ENCODE measurements at regions not wholly inside any gene's neighbourhood (a gene's known extent, or its start where the extent isn't known, plus 50 kb on each side); places are given as distances from the start of the nearest gene placed in this dataset.

GRCh38 chr2:5970347-5970746, 278.2 kb downstream of the SOX11 start:
- H3K9me3 Mint-ChIP-seq, result peaks cover 82% of the 10 kb centered on the region
- no peaks in the 10 kb centered on the region for H3K4me1 Mint-ChIP-seq
- DNase-seq (ENCODE audit: low spot score), result no peak
- ATAC-seq, result no peak
- ChIA-PET POLR2A (no interaction called here), CTCF (no interaction called here)
- H3K27me3 Mint-ChIP-seq (ENCODE audit: low read depth), result peaks cover 13% of the 10 kb centered on the region
- H3K4me3 Mint-ChIP-seq, result no peak overlapping the region
- no peak overlapping the region for H3K27ac Mint-ChIP-seq
- H3K36me3 Mint-ChIP-seq, result peaks cover 69% of the 10 kb centered on the region
- TF ChIP-seq HMGA2 (CRISPR knock-in tag; IDR thresholded peaks at IDR 0.05) (peak; percentile 95), ELF4 (CRISPR knock-in tag; IDR thresholded peaks at IDR 0.05; ENCODE audit: low read depth) (no peak)

- ATAC-seq, result no peak
- TF ChIP-seq NR1H2 (CRISPR knock-in tag; IDR thresholded peaks at IDR 0.05), result no peak
- no peak for TF ChIP-seq NFE2L1 (CRISPR knock-in tag; IDR thresholded peaks at IDR 0.05)
- no peak for TF ChIP-seq ELF4 (CRISPR knock-in tag; IDR thresholded peaks at IDR 0.05; ENCODE audit: low read depth)
- no peak for TF ChIP-seq MXD4 (CRISPR knock-in tag; IDR thresholded peaks at IDR 0.05; ENCODE audit: borderline replicate concordance)
- TF ChIP-seq SMAD4 (CRISPR knock-in tag; IDR thresholded peaks at IDR 0.05), result no peak
- no peak for TF ChIP-seq SMAD3 (CRISPR knock-in tag; IDR thresholded peaks at IDR 0.05; ENCODE audit: borderline replicate concordance)
- no peak for TF ChIP-seq ZNF263 (CRISPR knock-in tag; IDR thresholded peaks at IDR 0.05; ENCODE audit: low read depth)
- no peak for TF ChIP-seq CREM (CRISPR knock-in tag; IDR thresholded peaks at IDR 0.05)
- DNase-seq (ENCODE audit: low spot score), result no peak
- peaks cover 81% of the 10 kb centered on the region for H3K36me3 Mint-ChIP-seq
- CTCF ChIA-PET, result no interaction called here
- H3K9me3 Mint-ChIP-seq, result peaks cover 90% of the 10 kb centered on the region
- H3K4me1 Mint-ChIP-seq, result no peaks in the 10 kb centered on the region
- peaks cover under 1% of the 10 kb centered on the region for H3K27me3 Mint-ChIP-seq (ENCODE audit: low read depth)
- no peak overlapping the region for H3K4me3 Mint-ChIP-seq
- POLR2A ChIA-PET, result no interaction called here
- H3K27ac Mint-ChIP-seq, result no peak overlapping the region
Measured at GRCh38 chr2:5974477-5974876, 282.3 kb downstream of the SOX11 start.

- DNase-seq (ENCODE audit: low spot score), result no peak
- peaks cover 82% of the 10 kb centered on the region for H3K36me3 Mint-ChIP-seq
Measured at GRCh38 chr2:5975401-5975800, 283.2 kb downstream of the SOX11 start.

GRCh38 chr2:5976531-5977065, 284.4 kb downstream of the SOX11 start:
- no peaks in the 10 kb centered on the region; the same call in none of the 2 replicates for H3K27me3 Mint-ChIP-seq (ENCODE audit: low read depth)
- no peak overlapping the region for H3K27ac Mint-ChIP-seq
- ATAC-seq (no peak), DNase-seq (ENCODE audit: low spot score) (no peak)
- ChIA-PET CTCF (no interaction called here), POLR2A (no interaction called here)
- peaks cover 77% of the 10 kb centered on the region for H3K36me3 Mint-ChIP-seq
- H3K4me1 Mint-ChIP-seq, result no peaks in the 10 kb centered on the region
- peaks cover 86% of the 10 kb centered on the region for H3K9me3 Mint-ChIP-seq
- TF ChIP-seq ETV6 (CRISPR knock-in tag; IDR thresholded peaks at IDR 0.05) (no peak), PREB (CRISPR knock-in tag; IDR thresholded peaks at IDR 0.05; ENCODE audit: borderline replicate concordance) (no peak), CBFB (CRISPR knock-in tag; IDR thresholded peaks at IDR 0.05; ENCODE audit: low read depth) (no peak), ZNF121 (CRISPR knock-in tag; IDR thresholded peaks at IDR 0.05) (no peak), ESRRA (CRISPR knock-in tag; IDR thresholded peaks at IDR 0.05; ENCODE audit: borderline replicate concordance) (no peak), SMAD3 (CRISPR knock-in tag; IDR thresholded peaks at IDR 0.05; ENCODE audit: borderline replicate concordance) (no peak), NFE2L1 (CRISPR knock-in tag; IDR thresholded peaks at IDR 0.05) (no peak), AR (CRISPR knock-in tag; IDR thresholded peaks at IDR 0.05) (no peak), ZNF263 (CRISPR knock-in tag; IDR thresholded peaks at IDR 0.05; ENCODE audit: low read depth) (no peak)
- no peak overlapping the region for H3K4me3 Mint-ChIP-seq

More at GRCh38 chr2:5975401-5975800, 283.2 kb downstream of the SOX11 start:
- Mint-ChIP-seq H3K4me1 (no peaks in the 10 kb centered on the region), H3K27me3 (ENCODE audit: low read depth) (no peaks in the 10 kb centered on the region; the same call in none of the 2 replicates), H3K27ac (no peak overlapping the region), H3K9me3 (peaks cover 94% of the 10 kb centered on the region), H3K4me3 (no peak overlapping the region)
- CTCF ChIA-PET, result no interaction called here
- ATAC-seq, result no peak
- TF ChIP-seq NR2C2 (CRISPR knock-in tag; IDR thresholded peaks at IDR 0.05) (no peak), FOXJ3 (CRISPR knock-in tag; IDR thresholded peaks at IDR 0.05; ENCODE audit: borderline replicate concordance) (no peak), MLX (CRISPR knock-in tag; IDR thresholded peaks at IDR 0.05) (no peak)
- POLR2A ChIA-PET, result no interaction called here

Measured in WTC11 (cell line).